22Rv1 (cell line): ENCODE measurements at regions not wholly inside any gene's neighbourhood (a gene's known extent, or its start where the extent isn't known, plus 50 kb on each side); places are given as distances from the start of the nearest gene placed in this dataset.

Experiments used
- H3K27ac ChIP-seq: fragments of 450-650 bp; 2 replicates; pipeline ENCODE4 v1.5.1; 2017
- CTCF ChIP-seq: fragments of 450-650 bp; IDR thresholded peaks from 2 replicates; pipeline ENCODE4 v1.5.1; 2017; ENCODE audit warnings: mild to moderate bottlenecking
- ZFX ChIP-seq: fragments of 450-650 bp; IDR thresholded peaks from 2 replicates; pipeline ENCODE4 v1.6.1; 2017; ENCODE audit warnings: antibody characterized with exemption, borderline replicate concordance

- no peak overlapping the region for H3K27ac ChIP-seq
Measured at GRCh38 chr17:62870552-62870971, 62.4 kb upstream of the MARCHF10 start.

GRCh38 chr17:62870030-62870541, 62.0 kb upstream of the MARCHF10 start:
- TF ChIP-seq CTCF (no peak), ZFX (no peak)
- no peak overlapping the region for H3K27ac ChIP-seq

More at GRCh38 chr17:62870552-62870971, 62.4 kb upstream of the MARCHF10 start:
- TF ChIP-seq ZFX (no peak), CTCF (no peak)

GRCh38 chr17:62868723-62869122, 60.6 kb upstream of the MARCHF10 start:
- H3K27ac ChIP-seq = no peak overlapping the region

GRCh38 chr17:62868008-62868407, 59.9 kb upstream of the MARCHF10 start:
- TF ChIP-seq CTCF = no peak

More at GRCh38 chr17:62868723-62869122, 60.6 kb upstream of the MARCHF10 start:
- no peak for TF ChIP-seq CTCF
- no peak for TF ChIP-seq ZFX

GRCh38 chr17:62867303-62867702, 59.2 kb upstream of the MARCHF10 start:
- no peak overlapping the region for H3K27ac ChIP-seq
- TF ChIP-seq ZFX (no peak), CTCF (no peak)

More at GRCh38 chr17:62868008-62868407, 59.9 kb upstream of the MARCHF10 start:
- no peak overlapping the region for H3K27ac ChIP-seq

- no peak overlapping the region for H3K27ac ChIP-seq
- TF ChIP-seq CTCF = no peak
- TF ChIP-seq ZFX = no peak
Measured at GRCh38 chr17:62866471-62866870, 58.4 kb upstream of the MARCHF10 start.

- TF ChIP-seq CTCF (no peak), ZFX (no peak)
- no peak overlapping the region for H3K27ac ChIP-seq
Measured at GRCh38 chr17:62865586-62865985, 57.5 kb upstream of the MARCHF10 start.
